Esophagus muscularis mucosa (tissue), 3 donors: ENCODE measurements at regions not wholly inside any gene's neighbourhood (a gene's known extent, or its start where the extent isn't known, plus 50 kb on each side); places are given as distances from the start of the nearest gene placed in this dataset.

ENCODE experiments used
- POLR2A ChIP-seq: fragments of 450-650 bp; IDR thresholded peaks from one replicate; pipeline ENCODE4 v1.6.1; 2017; ENCODE audit warnings: antibody characterized with exemption, moderate library complexity, mild to moderate bottlenecking, low read depth
- TF ChIP-seq, protein P1 (sequence below), 3 experiments: fragments of 200-600 bp in 2 of 3; fragments of 450-650 bp in 1 of 3; sonication (generic) in 2 of 3; IDR thresholded peaks; one replicate each; pipeline ENCODE4 v1.5.1; 2017 to 2019; ENCODE audit warnings: antibody characterized with exemption in 3 of 3, mild to moderate bottlenecking in 2 of 3, moderate library complexity in 1 of 3

DNA sequence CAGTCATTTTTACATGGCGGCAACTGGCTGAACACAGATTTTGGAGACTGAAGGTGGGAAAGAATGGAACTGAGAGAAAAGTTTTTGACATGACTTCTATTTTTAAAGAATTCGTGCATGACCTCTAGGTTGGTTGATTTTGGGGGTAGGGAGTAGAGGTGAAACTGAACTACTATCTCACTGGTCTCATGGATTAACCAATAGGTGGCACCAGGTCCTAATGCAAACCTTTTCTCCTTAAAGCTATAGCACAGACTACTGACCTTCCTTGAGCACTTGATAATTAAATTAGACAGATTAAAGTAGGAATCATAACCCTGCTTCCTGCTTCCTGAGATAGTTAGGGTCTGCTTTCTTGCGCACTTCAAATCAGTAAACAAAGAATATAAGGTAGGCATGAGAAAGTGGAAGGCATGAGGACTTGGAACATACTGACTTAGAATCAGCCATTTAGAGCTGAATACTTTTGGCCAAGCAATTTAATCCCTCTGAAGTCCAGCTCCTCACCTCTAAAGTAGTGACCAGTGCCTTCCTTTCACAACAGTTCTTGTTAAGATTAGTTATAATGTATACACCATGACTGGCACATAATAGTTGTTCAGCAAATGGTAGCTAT is 206.0 kb downstream of the CENPF start:
- TF ChIP-seq, protein P1, sequence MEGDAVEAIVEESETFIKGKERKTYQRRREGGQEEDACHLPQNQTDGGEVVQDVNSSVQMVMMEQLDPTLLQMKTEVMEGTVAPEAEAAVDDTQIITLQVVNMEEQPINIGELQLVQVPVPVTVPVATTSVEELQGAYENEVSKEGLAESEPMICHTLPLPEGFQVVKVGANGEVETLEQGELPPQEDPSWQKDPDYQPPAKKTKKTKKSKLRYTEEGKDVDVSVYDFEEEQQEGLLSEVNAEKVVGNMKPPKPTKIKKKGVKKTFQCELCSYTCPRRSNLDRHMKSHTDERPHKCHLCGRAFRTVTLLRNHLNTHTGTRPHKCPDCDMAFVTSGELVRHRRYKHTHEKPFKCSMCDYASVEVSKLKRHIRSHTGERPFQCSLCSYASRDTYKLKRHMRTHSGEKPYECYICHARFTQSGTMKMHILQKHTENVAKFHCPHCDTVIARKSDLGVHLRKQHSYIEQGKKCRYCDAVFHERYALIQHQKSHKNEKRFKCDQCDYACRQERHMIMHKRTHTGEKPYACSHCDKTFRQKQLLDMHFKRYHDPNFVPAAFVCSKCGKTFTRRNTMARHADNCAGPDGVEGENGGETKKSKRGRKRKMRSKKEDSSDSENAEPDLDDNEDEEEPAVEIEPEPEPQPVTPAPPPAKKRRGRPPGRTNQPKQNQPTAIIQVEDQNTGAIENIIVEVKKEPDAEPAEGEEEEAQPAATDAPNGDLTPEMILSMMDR (IDR thresholded peaks at IDR 0.05): no peak
- no peak for TF ChIP-seq POLR2A
